Mesendoderm (in vitro differentiated cells): ENCODE measurements at regions not wholly inside any gene's neighbourhood (a gene's known extent, or its start where the extent isn't known, plus 50 kb on each side); places are given as distances from the start of the nearest gene placed in this dataset.

ENCODE experiments used
- DNase-seq: peaks from one replicate; pipeline ENCODE4 v3.0.0; 2013
- H2AK5ac ChIP-seq: 2 replicates; pipeline ENCODE4 v1.6.1; 2013; ENCODE audit warnings: low read length, inconsistent platforms
- H2BK120ac ChIP-seq: 2 replicates; pipeline ENCODE4 v1.6.1; 2013; ENCODE audit warnings: low read depth, mild to moderate bottlenecking, low read length, moderate library complexity, mixed read lengths
- H2BK15ac ChIP-seq: replicated peaks from 2 replicates; pipeline ENCODE4 v1.6.1; 2013; ENCODE audit warnings: low read depth, mild to moderate bottlenecking, moderate library complexity
- H2BK5ac ChIP-seq: 2 replicates; pipeline ENCODE4 v1.6.1; 2013; ENCODE audit warnings: low read length, inconsistent platforms
- H3K18ac ChIP-seq: 2 replicates; pipeline ENCODE4 v1.6.1; 2013; ENCODE audit warnings: mild to moderate bottlenecking, low read length, mixed read lengths
- H3K23ac ChIP-seq: one replicate; pipeline ENCODE4 v1.6.1; 2013; ENCODE audit warnings: low read length
- H3K27ac ChIP-seq: 2 replicates; pipeline ENCODE4 v1.5.1; 2013; ENCODE audit warnings: low read depth, mild to moderate bottlenecking, inconsistent platforms, low read length, moderate library complexity
- H3K27me3 ChIP-seq: 2 replicates; pipeline ENCODE4 v1.6.1; 2013; ENCODE audit warnings: low read length, control low read depth, mild to moderate bottlenecking, inconsistent platforms; ENCODE audit not compliant: insufficient read depth, poor library complexity
- H3K36me3 ChIP-seq: 2 replicates; pipeline ENCODE4 v1.6.1; 2013; ENCODE audit warnings: low read length, inconsistent platforms; ENCODE audit not compliant: control insufficient read depth, insufficient read depth
- H3K4ac ChIP-seq: one replicate; pipeline ENCODE4 v1.6.1; 2013; ENCODE audit warnings: low read depth, mild to moderate bottlenecking, low read length, moderate library complexity
- H3K4me1 ChIP-seq: 2 replicates; pipeline ENCODE4 v1.6.1; 2013; ENCODE audit warnings: low read depth, low read length, inconsistent platforms; ENCODE audit not compliant: control insufficient read depth
- H3K4me2 ChIP-seq: 2 replicates; pipeline ENCODE4 v1.6.1; 2013; ENCODE audit warnings: low read length
- H3K4me3 ChIP-seq: 2 replicates; pipeline ENCODE4 v1.5.1; 2013; ENCODE audit warnings: mild to moderate bottlenecking, low read length
- H3K56ac ChIP-seq: one replicate; pipeline ENCODE4 v1.6.1; 2013; ENCODE audit warnings: low read length
- H3K79me1 ChIP-seq: 2 replicates; pipeline ENCODE4 v1.6.1; 2013; ENCODE audit warnings: low read length, inconsistent platforms
- H3K79me2 ChIP-seq: 2 replicates; pipeline ENCODE4 v1.6.1; 2013; ENCODE audit warnings: mild to moderate bottlenecking, low read length; ENCODE audit not compliant: control insufficient read depth, insufficient read depth
- H3K9ac ChIP-seq: 2 replicates; pipeline ENCODE4 v1.6.1; 2013; ENCODE audit warnings: low read length, inconsistent platforms
- H4K5ac ChIP-seq: one replicate; pipeline ENCODE4 v1.6.1; 2013; ENCODE audit warnings: low read length
- H4K8ac ChIP-seq: one replicate; pipeline ENCODE4 v1.6.1; 2013; ENCODE audit warnings: low read depth, mild to moderate bottlenecking, control low read depth, low read length, moderate library complexity
- WGBS: extraction: QIAGEN DNeasy Blood & Tissue Kit; methylation state at CpG from one replicate; pipeline ENCODE4 v1.1.7; 2013; ENCODE audit warnings: low lambda C conversion rate, missing lambda C conversion rate; ENCODE audit not compliant: insufficient coverage; ENCODE audit errors: extremely low coverage; 5-methylcytosine and 5-hydroxymethylcytosine counted together

DNA sequence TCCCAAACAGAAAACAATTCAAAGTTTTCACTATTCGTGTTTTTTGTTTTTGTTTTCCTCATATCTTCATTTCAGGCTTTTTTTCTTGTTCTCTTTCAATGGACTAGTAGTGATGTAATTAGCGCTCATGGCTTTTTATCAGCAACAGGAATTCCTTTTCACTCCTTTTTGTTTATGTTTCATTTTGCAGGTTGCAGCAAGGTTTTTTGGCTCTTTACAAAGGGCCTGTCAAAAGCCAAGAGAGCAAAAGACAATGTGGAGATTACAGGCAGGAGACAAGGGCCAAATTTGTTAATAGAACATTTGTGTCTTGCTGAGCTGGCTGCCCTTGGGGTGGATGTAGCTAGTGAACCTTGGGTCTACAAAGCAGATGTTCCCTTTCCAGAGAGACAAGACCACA, 467.4 kb upstream of the CDH20 start:
- Histone ChIP-seq H3K79me2 (no peaks in the 10 kb centered on the region), H4K8ac (no peak overlapping the region), H3K4me3 (no peak overlapping the region), H3K27ac (peak overlapping the region; percentile 59), H3K79me1 (no peaks in the 10 kb centered on the region), H3K18ac (no peak overlapping the region), H3K9ac (no peak overlapping the region), H2BK5ac (no peak overlapping the region), H3K4me2 (no peak overlapping the region), H3K23ac (no peak overlapping the region), H2AK5ac (no peak overlapping the region), H3K56ac (no peak overlapping the region), H2BK120ac (no peak overlapping the region), H2BK15ac (no peak overlapping the region), H3K36me3 (no peaks in the 10 kb centered on the region), H3K27me3 (no peaks in the 10 kb centered on the region), H3K4ac (no peak overlapping the region), H3K4me1 (no peaks in the 10 kb centered on the region), H4K5ac (no peak overlapping the region)
- WGBS = no CpG with 5 or more reads among the region's 2 CpGs
- DNase-seq = peak; percentile 85

DNA sequence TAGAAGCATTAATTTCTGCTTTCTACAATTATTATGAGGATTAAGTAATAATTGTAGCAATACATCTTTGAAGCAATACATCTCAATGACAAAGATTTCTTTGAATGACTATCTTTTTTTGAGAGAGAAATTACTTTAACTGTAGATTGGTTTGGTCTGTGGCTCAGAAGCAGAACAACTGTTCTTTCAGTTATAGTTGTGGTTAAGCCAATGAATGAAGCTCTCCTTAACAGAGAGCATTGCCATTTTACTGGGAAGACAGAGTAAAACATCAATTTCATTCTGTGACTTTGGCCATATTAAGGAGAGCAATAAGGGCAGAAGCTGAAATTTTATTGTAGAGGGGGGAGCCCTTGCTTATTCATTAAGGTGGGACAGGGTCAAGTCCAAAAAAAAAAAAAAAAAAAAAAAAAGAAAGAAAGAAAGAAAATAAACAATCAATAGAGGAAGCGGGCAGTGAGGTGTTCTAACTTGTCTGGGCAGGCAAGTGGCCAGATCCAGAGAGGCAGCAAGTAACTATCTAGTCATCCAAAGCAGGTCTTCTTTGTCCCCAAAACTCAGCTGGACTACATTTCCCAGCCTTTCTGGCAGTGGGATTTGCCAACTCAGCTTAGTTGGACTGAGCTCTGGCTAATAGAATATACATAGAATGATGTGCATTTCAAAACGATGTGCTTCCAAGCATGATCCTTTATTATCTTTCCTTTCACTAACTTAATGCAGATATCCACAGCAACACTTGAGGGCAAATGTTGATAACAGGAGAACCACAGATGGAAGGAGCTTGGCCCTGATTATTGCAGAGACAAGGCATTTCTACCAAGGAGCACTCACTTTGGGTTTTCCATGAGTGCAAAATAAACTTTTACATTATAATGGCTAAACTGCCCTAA, 462.7 kb upstream of the CDH20 start:
- H2BK120ac ChIP-seq = no peak overlapping the region
- H3K36me3 ChIP-seq = no peaks in the 10 kb centered on the region
- no peak overlapping the region for H3K4me2 ChIP-seq
- H3K27ac ChIP-seq = no peak overlapping the region
- H3K18ac ChIP-seq = no peak overlapping the region
- no peak overlapping the region for H3K9ac ChIP-seq
- H3K4me1 ChIP-seq = no peaks in the 10 kb centered on the region
- no peak overlapping the region for H3K4ac ChIP-seq
- H2AK5ac ChIP-seq = no peak overlapping the region
- H3K79me1 ChIP-seq = no peaks in the 10 kb centered on the region
- no peak overlapping the region for H3K4me3 ChIP-seq
- DNase-seq = no peak
- H3K56ac ChIP-seq = no peak overlapping the region
- no peak overlapping the region for H4K8ac ChIP-seq
- H2BK5ac ChIP-seq = no peak overlapping the region
- WGBS = no CpG with 5 or more reads among the region's 2 CpGs
- no peaks in the 10 kb centered on the region for H3K27me3 ChIP-seq
- H4K5ac ChIP-seq = no peak overlapping the region
- H3K23ac ChIP-seq = no peak overlapping the region
- no peaks in the 10 kb centered on the region for H3K79me2 ChIP-seq
- H2BK15ac ChIP-seq = no peak overlapping the region

DNA sequence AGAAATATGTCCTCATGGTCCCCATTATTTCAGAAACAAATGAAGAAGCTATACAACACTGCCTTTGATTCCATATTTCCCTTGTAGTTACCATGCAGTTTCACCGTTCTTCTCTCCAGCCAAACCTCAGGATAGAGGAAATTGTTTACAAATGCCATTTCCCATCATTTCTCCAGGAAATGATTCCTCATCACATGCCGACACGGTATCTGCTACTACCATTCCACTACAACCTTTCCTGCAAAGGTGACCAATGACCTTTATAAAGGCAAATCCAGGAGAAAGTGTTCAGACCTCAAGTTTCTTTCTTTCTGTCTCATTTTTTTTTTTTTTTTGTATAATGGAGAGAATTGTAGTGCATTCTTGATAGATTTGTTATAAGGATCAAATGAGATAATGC, 460.8 kb upstream of the CDH20 start:
- Histone ChIP-seq H2BK5ac (no peak overlapping the region), H3K79me2 (no peaks in the 10 kb centered on the region), H3K79me1 (no peaks in the 10 kb centered on the region), H2BK15ac (no peak overlapping the region), H4K5ac (no peak overlapping the region), H3K23ac (no peak overlapping the region), H3K27ac (no peak overlapping the region), H3K4ac (no peak overlapping the region), H3K27me3 (no peaks in the 10 kb centered on the region), H2AK5ac (no peak overlapping the region), H3K4me1 (no peaks in the 10 kb centered on the region), H3K4me2 (no peak overlapping the region), H3K9ac (no peak overlapping the region), H3K4me3 (no peak overlapping the region), H3K36me3 (no peaks in the 10 kb centered on the region), H3K18ac (no peak overlapping the region), H3K56ac (no peak overlapping the region), H2BK120ac (no peak overlapping the region), H4K8ac (no peak overlapping the region)
- no CpG with 5 or more reads among the region's 3 CpGs for whole genome bisulfite sequencing
- DNase-seq = no peak

DNA sequence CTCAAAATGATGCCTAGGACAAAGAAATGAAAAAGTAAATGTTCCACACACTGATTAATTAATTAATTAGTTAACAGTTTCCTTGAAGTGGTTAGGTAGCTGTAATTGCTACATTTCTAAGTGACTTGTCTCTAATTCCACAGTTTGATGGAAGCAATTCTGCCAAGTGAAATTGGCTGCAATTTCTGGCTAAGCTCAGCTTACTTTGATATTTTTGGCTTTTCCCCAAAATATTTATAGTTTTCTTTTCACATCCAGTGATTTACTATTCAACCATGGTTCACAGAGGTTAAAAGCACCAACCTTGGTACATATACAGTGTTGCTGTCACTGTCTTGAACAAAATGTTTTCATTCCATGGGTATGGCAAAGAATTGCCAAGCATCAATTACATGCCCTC, 459.5 kb upstream of the CDH20 start:
- Histone ChIP-seq H3K36me3 (no peaks in the 10 kb centered on the region), H3K4ac (no peak overlapping the region), H4K5ac (no peak overlapping the region), H4K8ac (no peak overlapping the region), H2BK15ac (no peak overlapping the region), H3K9ac (no peak overlapping the region), H3K56ac (no peak overlapping the region), H3K79me1 (no peaks in the 10 kb centered on the region), H2BK120ac (no peak overlapping the region), H3K18ac (no peak overlapping the region), H3K4me1 (no peaks in the 10 kb centered on the region), H3K4me2 (no peak overlapping the region), H3K4me3 (no peak overlapping the region), H3K27ac (no peak overlapping the region), H2AK5ac (no peak overlapping the region), H3K27me3 (no peaks in the 10 kb centered on the region), H3K79me2 (no peaks in the 10 kb centered on the region), H2BK5ac (no peak overlapping the region), H3K23ac (no peak overlapping the region)
- no peak for DNase-seq

DNA sequence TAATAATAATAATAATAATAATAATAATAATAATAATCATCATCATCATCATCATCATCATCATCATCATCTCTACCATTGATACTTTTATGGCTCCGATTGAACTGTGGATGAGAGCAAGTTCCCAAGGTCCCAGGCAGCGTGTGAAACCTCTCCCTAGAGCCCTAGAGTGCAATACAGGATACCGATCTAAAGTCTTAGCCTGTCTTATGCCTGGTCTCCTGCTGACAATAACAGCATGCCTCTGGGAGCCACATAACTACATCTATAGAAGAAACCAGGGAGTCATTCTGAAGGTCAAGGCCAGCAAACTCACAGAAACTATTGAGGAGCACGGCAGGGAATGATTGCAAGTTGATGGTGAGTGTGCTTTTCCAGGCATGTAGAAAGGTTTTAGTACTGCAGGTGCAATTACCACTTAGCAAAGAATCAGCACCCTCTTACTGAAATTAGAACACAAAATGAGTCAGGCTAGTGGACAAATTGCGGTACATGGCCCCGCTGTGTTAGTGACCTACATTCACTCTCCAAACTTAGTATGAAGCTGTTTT, 457.2 kb upstream of the CDH20 start:
- Histone ChIP-seq H4K5ac (no peak overlapping the region), H3K27ac (no peak overlapping the region), H2AK5ac (no peak overlapping the region), H3K4me2 (no peak overlapping the region), H3K23ac (no peak overlapping the region), H3K4me1 (no peaks in the 10 kb centered on the region), H3K79me2 (no peaks in the 10 kb centered on the region), H3K56ac (no peak overlapping the region), H2BK120ac (no peak overlapping the region), H3K79me1 (no peaks in the 10 kb centered on the region), H3K27me3 (no peaks in the 10 kb centered on the region), H3K4me3 (no peak overlapping the region), H3K18ac (no peak overlapping the region), H3K36me3 (no peaks in the 10 kb centered on the region), H3K4ac (no peak overlapping the region), H2BK15ac (no peak overlapping the region), H3K9ac (no peak overlapping the region), H4K8ac (no peak overlapping the region), H2BK5ac (no peak overlapping the region)
- no CpG with 5 or more reads among the region's 6 CpGs for WGBS
- no peak for DNase-seq

DNA sequence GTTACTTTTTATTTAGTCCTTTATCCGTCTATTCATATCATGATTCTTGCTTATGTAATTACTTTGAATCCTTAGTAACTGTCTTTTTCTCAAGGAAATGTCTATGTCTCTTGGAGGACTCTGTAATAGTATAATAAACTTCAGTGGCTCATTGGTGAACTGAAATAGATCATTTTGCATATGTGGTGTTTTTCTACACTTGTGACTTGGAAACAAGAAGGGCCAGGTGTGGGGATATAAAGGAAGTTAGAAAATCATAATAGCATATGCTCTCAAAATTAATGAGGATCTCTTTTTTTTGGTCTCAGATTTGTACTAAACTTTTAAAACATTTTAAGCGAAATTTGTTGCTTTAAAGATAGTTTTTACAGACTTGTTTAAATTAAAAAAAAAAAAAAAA, 453.0 kb upstream of the CDH20 start:
- no peak for DNase-seq
- Histone ChIP-seq H2BK120ac (no peak overlapping the region), H2BK5ac (no peak overlapping the region), H3K9ac (no peak overlapping the region), H3K4me2 (no peak overlapping the region), H3K18ac (no peak overlapping the region), H4K8ac (no peak overlapping the region), H3K27ac (no peak overlapping the region), H2BK15ac (no peak overlapping the region), H2AK5ac (no peak overlapping the region), H3K36me3 (no peaks in the 10 kb centered on the region), H3K79me1 (no peaks in the 10 kb centered on the region), H3K4ac (no peak overlapping the region), H3K4me3 (no peak overlapping the region), H3K79me2 (no peaks in the 10 kb centered on the region), H3K4me1 (no peaks in the 10 kb centered on the region), H3K27me3 (no peaks in the 10 kb centered on the region), H3K56ac (no peak overlapping the region), H4K5ac (no peak overlapping the region), H3K23ac (no peak overlapping the region)
- no CpG with 5 or more reads among the region's 2 CpGs for WGBS
